PFSK-1 (cell line): ENCODE measurements at regions not wholly inside any gene's neighbourhood (a gene's known extent, or its start where the extent isn't known, plus 50 kb on each side); places are given as distances from the start of the nearest gene placed in this dataset.

Source experiments
- FOXP2 ChIP-seq: optimal IDR thresholded peaks from 2 replicates; pipeline ENCODE3; 2011; ENCODE audit warnings: borderline replicate concordance, control low read depth, inconsistent platforms; ENCODE audit not compliant: insufficient read depth; ENCODE audit errors: extremely low read length, extremely low read depth
- POLR2AphosphoS5 ChIP-seq: IDR thresholded peaks from 2 replicates; pipeline ENCODE4 v1.6.1; 2012; ENCODE audit warnings: low read depth, mild to moderate bottlenecking, control low read depth, low read length, moderate library complexity
- REST ChIP-seq, 2 experiments: IDR thresholded peaks; 2 replicates each; pipeline versions ENCODE4 v1.6.1 to v1.8.0; 2011 to 2012; ENCODE audit warnings: low read depth in 2 of 2, low read length in 2 of 2, control low read depth in 1 of 2, inconsistent platforms in 1 of 2, mild to moderate bottlenecking in 1 of 2, moderate library complexity in 1 of 2; ENCODE audit not compliant: insufficient read depth in 1 of 2
- SIN3A ChIP-seq: IDR thresholded peaks from 2 replicates; pipeline ENCODE4 v1.6.1; 2012; ENCODE audit warnings: mild to moderate bottlenecking, low read length, moderate library complexity, borderline replicate concordance; ENCODE audit not compliant: insufficient read depth
- TAF1 ChIP-seq: IDR thresholded peaks from 2 replicates; pipeline ENCODE4 v1.6.1; 2012; ENCODE audit warnings: low read length, control low read depth, borderline replicate concordance; ENCODE audit not compliant: insufficient read depth

- TF ChIP-seq REST (IDR thresholded peaks at IDR 0.05; ENCODE audit: insufficient read depth in 1 of 2, low read depth in 2 of 2, low read length in 2 of 2): no peak
- no peak for TF ChIP-seq TAF1
- no peak for TF ChIP-seq SIN3A
- TF ChIP-seq POLR2AphosphoS5: no peak
- no peak for TF ChIP-seq FOXP2
Measured at GRCh38 chr3:115217292-115217677, 70.2 kb upstream of the ZBTB20 start.

- TF ChIP-seq TAF1: no peak
- TF ChIP-seq SIN3A: no peak
- no peak for TF ChIP-seq POLR2AphosphoS5
- TF ChIP-seq FOXP2: no peak
- no peak for TF ChIP-seq REST (IDR thresholded peaks at IDR 0.05; ENCODE audit: insufficient read depth in 1 of 2, low read depth in 2 of 2, low read length in 2 of 2)
Measured at GRCh38 chr3:115217678-115218451, 70.8 kb upstream of the ZBTB20 start.

- TF ChIP-seq TAF1 (no peak), FOXP2 (no peak), SIN3A (no peak), REST (IDR thresholded peaks at IDR 0.05; ENCODE audit: insufficient read depth in 1 of 2, low read depth in 2 of 2, low read length in 2 of 2) (no peak), POLR2AphosphoS5 (no peak)
Measured at GRCh38 chr3:115218859-115219258, 71.8 kb upstream of the ZBTB20 start.

- TF ChIP-seq REST (IDR thresholded peaks at IDR 0.05; ENCODE audit: insufficient read depth in 1 of 2, low read depth in 2 of 2, low read length in 2 of 2): no peak
- TF ChIP-seq POLR2AphosphoS5: no peak
- no peak for TF ChIP-seq FOXP2
- TF ChIP-seq SIN3A: no peak
- TF ChIP-seq TAF1: no peak
Measured at GRCh38 chr3:115224687-115225086, 77.6 kb upstream of the ZBTB20 start.
